C4-2B (cell line): ENCODE measurements at regions not wholly inside any gene's neighbourhood (a gene's known extent, or its start where the extent isn't known, plus 50 kb on each side); places are given as distances from the start of the nearest gene placed in this dataset.
"Not testable (repeated sequence)": the region's sequence is repeated elsewhere in the genome, so short reads cannot be mapped to it uniquely, and the experiment has no call there.

Source experiments
- H3K27ac ChIP-seq: fragments of 450-650 bp; 2 replicates; pipeline ENCODE4 v1.5.1; 2017
- ZFX ChIP-seq: fragments of 450-650 bp; IDR thresholded peaks from 2 replicates; pipeline ENCODE4 v1.6.1; 2017
- TF ChIP-seq, protein P1 (sequence below): fragments of 450-650 bp; conservative IDR thresholded peaks from 2 replicates; pipeline ENCODE4 v1.5.1; 2017; ENCODE audit warnings: mild to moderate bottlenecking

- no peak overlapping the region for H3K27ac ChIP-seq
- TF ChIP-seq, protein P1, sequence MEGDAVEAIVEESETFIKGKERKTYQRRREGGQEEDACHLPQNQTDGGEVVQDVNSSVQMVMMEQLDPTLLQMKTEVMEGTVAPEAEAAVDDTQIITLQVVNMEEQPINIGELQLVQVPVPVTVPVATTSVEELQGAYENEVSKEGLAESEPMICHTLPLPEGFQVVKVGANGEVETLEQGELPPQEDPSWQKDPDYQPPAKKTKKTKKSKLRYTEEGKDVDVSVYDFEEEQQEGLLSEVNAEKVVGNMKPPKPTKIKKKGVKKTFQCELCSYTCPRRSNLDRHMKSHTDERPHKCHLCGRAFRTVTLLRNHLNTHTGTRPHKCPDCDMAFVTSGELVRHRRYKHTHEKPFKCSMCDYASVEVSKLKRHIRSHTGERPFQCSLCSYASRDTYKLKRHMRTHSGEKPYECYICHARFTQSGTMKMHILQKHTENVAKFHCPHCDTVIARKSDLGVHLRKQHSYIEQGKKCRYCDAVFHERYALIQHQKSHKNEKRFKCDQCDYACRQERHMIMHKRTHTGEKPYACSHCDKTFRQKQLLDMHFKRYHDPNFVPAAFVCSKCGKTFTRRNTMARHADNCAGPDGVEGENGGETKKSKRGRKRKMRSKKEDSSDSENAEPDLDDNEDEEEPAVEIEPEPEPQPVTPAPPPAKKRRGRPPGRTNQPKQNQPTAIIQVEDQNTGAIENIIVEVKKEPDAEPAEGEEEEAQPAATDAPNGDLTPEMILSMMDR, result no peak
- TF ChIP-seq ZFX, result no peak
Measured at GRCh38 chrX:106281383-106281782, 113.3 kb downstream of the PWWP3B start.

GRCh38 chrX:106283841-106284240 lies 115.7 kb downstream of the PWWP3B start:
- no peak for TF ChIP-seq ZFX
- TF ChIP-seq, protein P1, result no peak
- H3K27ac ChIP-seq, result no peak overlapping the region

DNA sequence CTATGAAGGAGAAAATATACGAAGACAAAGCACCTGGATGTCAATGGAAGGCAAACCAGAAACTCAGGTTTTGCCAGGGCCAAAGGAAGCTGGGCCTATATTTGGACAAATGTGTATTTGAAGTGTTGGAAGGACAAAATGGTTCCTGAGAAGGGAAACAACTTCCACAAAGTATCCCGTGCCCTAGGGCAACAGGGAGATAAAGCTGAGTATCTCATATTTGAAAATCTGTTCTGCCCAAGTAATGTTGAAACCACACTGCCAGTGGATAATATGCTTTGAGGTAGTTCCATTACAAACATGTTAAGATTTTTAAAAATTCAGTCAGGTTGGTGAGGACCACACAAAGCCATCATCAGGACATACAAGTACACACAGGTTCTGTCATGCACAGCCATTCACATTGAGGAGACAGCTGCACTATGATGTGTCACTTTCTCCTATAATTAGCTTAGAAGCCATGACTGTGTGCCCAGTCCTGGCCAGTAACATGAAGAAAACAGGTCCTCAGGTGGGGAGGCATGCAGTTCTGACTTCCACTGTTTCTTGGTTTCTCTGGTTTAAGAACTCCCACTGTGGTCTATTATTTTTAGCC lies 116.4 kb downstream of the PWWP3B start:
- TF ChIP-seq ZFX, result no peak
- TF ChIP-seq, protein P1, result no peak
- no peak overlapping the region for H3K27ac ChIP-seq

DNA sequence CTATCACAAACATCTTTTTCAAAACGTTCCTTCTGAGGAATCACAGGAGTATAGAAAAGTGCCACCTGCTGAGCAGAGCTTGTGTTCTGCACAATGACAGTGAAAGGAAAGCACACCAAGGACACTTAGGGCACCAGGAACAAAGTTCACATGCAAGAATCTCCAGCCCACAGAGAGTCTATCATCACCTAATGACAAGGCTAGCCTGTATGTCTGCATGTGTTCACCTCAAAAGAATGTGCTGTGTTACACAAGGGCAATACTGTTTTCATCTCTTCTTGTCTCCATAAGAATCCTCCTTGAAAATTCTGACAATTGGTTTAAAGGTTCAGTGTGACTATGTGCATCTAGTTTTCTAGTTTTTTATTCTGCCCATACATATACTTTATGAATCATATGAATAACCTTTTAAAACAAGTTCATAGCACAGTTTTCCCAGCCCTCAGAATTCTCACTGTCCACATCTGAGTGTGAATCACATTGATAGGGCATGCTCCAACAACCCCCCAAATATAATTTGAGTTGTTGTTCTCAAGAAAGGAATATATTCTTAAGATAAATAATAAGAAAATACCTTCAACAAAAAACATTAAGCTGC lies 118.0 kb downstream of the PWWP3B start:
- TF ChIP-seq, protein P1, result no peak
- TF ChIP-seq ZFX, result no peak
- H3K27ac ChIP-seq, result no peak overlapping the region

- H3K27ac ChIP-seq, result not testable (repeated sequence)
Measured at GRCh38 chrX:106290778-106291177, 122.7 kb downstream of the PWWP3B start.

DNA sequence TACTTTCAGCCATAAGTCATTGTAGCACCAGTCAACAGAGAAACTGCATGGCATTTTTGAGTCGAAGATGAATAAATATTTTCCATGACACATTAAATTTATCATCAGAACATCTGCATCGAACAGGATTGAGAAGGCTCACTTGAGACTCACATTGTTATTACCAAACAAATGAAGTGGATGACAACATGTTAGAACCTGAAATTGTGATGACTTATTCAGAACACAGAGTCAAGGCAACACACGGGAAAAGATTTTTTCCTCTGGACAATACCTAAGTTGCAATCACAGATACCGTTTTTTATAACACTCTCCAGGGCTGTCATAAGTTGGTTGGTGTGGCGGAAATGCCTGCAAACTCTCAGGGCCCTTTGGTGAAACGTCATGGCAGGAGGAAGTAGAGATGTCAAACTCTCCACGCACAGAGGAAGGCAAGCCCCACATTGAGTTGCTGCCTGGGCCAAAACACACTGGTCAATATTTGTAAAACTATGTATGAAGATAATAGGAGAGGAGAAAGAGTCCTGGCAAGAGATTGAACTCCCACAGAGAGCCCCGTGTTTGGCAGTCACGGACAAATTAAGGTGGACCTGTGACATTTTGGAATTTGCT lies 123.8 kb downstream of the PWWP3B start:
- H3K27ac ChIP-seq, result not testable (repeated sequence)

GRCh38 chrX:106300239-106300638 lies 132.1 kb downstream of the PWWP3B start:
- H3K27ac ChIP-seq, result no peak overlapping the region
- no peak for TF ChIP-seq ZFX
- TF ChIP-seq, protein P1, result no peak

DNA sequence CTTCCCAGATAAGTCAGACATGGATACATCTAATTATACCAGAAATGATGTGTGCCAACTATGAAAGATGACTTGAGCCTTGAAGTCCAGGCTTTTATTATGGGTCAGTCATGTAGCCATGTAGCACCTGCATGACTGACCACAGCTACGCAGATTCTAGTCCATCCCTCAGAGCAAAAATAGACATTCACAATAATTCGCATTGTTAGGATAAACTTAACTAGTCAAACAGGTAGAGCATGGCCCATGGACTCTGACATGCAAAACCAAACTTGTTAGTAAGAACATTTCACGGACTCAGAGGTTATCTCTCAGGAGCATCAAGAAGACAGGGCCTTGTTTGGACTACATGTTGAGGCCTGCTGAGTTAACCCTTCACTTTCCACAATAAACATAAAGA lies 132.6 kb downstream of the PWWP3B start:
- H3K27ac ChIP-seq, result no peak overlapping the region
- no peak for TF ChIP-seq ZFX
- TF ChIP-seq, protein P1, result no peak
